ENCODE measurements at regions not wholly inside any gene's neighbourhood (a gene's known extent, or its start where the extent isn't known, plus 50 kb on each side); places are given as distances from the start of the nearest gene placed in this dataset.
"Not testable (repeated sequence)": the region's sequence is repeated elsewhere in the genome, so short reads cannot be mapped to it uniquely, and the experiment has no call there.

DNA sequence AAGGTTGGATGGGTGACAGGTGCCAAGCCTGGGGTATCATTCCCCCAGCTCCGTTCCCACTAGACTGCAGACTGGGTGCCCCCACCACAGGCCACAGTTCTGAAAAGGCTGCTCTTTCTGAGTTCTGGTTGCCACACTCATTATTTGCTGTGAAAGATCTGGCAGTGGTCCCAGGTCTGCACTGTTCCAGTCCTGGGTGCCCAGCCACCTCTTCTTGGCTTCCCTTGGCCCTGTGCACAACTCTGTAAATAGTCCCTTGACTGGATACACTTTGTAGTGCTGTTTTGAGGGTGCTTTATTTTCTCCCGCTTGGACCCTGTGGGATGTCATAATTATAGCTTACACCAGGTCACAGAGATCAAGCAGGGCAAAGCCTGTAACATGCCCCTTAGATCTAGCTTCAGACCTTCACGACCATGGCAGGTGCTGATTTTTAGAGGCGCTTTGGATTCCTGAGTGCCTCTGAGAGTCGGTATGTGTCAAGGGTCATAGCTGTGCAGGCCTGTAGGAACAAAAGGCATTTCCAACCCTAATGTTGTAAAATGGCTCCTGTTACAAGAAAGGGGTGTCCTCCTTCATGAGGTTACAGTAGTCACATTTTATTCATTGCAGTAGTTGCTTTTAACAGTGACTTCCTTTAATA, 344.9 kb downstream of the ICE1 start:
- intact Hi-C loops (cut with micrococcal nuclease): no loop called here

- intact Hi-C loops (cut with micrococcal nuclease): no loop called here
These were observed 342.8 kb downstream of the ICE1 start for GRCh38 chr5:5765066-5765850.

DNA sequence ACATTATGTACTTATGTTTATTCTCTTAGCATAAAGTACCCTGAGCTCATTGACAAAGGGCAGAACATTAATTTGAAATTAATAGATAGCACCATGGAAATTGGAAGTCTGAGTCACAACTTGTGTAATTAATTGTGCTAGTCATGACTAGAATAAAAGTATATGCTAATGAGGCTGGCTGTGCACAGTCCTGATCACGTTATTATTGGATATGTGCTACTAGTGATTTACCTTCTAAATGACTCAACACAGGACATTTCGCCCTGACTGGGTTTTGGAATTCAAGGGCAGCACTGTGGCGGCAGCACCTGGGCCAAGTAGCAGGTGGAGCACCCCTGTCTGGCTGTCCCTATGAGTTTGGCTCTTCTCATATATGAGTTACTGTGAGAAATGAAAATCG, 341.8 kb downstream of the ICE1 start:
- intact Hi-C loops (cut with micrococcal nuclease): no loop called here

GRCh38 chr5:5756762-5757161, 334.3 kb downstream of the ICE1 start:
- intact Hi-C loops (cut with micrococcal nuclease): no loop called here

GRCh38 chr5:5755888-5756287, 333.4 kb downstream of the ICE1 start:
- intact Hi-C loops (cut with micrococcal nuclease): no loop called here

- intact Hi-C loops (cut with micrococcal nuclease): no loop called here
These were observed 330.4 kb downstream of the ICE1 start for GRCh38 chr5:5752844-5753243.

- intact Hi-C loops (cut with micrococcal nuclease): no loop called here
These were observed 329.5 kb downstream of the ICE1 start for GRCh38 chr5:5751987-5752386.

- intact Hi-C loops (cut with micrococcal nuclease): no loop called here
These were observed 329.0 kb downstream of the ICE1 start for GRCh38 chr5:5751498-5751897.

DNA sequence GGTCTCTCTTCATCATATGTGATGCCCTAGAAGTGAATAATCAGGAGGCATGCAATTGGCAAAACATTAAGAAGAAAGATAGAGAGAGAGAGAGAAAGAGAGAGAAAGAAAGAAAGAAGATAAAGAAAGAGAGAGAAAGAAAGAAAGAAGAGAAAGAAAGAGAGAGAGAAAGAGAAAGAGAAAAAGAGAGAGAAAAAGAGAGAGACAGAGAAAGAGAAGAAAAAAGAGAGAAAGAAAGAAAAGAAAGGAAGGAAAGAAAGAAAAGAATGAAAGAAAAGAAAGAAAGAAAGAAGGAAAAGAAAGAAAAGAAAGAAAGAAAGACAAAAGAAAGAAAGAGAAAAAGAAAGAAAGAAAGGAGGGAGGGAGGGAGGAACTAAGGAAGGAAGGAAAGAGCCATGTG, 318.9 kb downstream of the ICE1 start:
- intact Hi-C loops (cut with micrococcal nuclease): no loop called here

GRCh38 chr5:5739490-5739945, 317.0 kb downstream of the ICE1 start:
- intact Hi-C loops (cut with micrococcal nuclease): no loop called here

DNA sequence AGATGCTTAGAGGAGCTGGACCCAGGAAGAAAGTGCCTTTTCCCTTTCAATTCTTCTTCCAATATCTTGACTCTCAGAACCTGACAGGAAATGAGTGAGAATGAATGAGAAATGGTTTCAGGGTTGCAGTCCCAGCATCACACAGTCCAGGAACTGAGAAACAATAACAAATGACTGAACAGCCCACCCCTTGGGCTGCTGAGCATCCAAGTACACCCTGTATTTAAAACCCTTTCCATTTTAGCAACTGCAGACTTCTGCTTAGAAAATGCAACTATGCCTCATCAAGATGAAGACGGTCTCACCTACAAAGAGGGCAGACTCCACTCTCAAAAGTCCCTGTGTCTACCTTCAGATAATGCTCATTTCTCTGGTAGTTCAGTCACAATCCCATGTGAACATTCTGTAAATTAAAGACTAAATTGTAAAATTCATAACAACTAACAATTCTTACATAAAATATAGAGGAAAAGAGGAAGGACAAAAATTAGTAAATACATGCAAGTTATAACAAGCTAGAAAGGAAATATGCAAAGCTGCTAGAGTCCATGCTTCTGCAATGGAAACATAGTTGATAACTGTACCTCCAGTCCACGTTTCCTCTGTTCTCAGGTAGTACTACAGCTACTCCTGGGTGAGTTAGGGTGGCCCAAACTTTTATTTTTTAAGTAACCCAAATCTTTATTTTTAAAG, 316.5 kb downstream of the ICE1 start:
- intact Hi-C loops (cut with micrococcal nuclease): no loop called here

GRCh38 chr5:5736007-5736406, 313.5 kb downstream of the ICE1 start:
- intact Hi-C loops (cut with micrococcal nuclease): no loop called here

DNA sequence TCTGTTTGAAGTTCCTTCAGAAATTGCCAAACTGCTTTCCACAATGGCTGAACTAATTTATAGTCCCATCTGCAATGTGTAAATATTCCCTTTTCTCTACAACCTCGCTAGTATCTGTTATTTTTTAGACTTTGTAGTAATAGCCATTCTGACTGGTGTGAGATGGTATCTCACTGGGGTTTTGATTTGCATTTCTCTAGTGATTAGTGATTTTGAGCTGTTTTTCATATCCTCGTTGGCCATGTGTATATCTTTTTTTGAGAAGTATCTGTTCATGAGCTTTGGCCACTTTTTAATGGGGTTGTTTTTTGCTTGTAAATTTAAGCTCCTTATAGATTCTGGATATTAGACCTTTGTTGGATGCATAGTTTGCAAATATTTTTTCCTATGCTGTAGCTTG, 310.6 kb downstream of the ICE1 start:
- intact Hi-C loops (cut with micrococcal nuclease): not testable (repeated sequence)

- intact Hi-C loops (cut with micrococcal nuclease): no loop called here
These were observed 303.9 kb downstream of the ICE1 start for GRCh38 chr5:5726401-5726800.

DNA sequence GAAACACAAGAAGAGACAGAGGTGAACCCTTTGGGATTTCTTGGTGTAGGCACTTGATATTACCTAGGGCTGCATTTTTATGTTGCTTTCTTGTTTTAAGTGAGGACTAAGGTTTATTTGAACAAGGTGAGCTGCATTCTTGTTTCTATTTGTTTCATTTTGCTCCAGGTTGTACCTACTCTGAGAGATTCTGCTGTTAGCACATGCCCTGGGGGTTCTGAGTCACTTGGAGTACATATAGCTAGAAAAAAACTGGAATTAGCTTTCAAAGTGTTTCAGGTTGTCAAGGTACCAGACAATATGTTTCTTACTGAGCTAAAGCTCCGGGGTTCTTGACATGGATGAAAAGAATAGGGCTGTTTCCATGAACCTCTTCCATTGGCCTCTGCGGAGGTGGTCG, 299.4 kb downstream of the ICE1 start:
- intact Hi-C loops (cut with micrococcal nuclease): no loop called here

DNA sequence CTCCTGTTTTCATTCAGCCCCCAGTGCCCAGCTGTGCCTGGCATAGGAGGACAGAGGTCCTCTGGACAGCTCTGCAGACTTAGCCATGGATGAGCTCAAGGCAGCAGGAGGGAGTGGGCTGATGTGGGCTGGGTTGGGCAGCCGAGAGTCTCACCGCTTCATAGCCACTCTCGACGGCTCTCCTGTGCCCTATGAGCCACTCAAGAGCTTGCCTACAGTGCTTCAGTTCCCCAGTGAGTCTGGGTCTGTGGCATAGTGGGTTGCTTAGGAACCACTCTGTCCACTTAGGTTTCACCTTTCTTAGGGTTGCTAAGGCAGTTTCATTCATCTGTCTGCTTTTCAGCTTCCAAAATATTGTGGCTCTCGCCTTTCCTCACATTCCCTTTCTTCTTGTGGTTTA, 296.8 kb downstream of the ICE1 start:
- intact Hi-C loops (cut with micrococcal nuclease): no loop called here

DNA sequence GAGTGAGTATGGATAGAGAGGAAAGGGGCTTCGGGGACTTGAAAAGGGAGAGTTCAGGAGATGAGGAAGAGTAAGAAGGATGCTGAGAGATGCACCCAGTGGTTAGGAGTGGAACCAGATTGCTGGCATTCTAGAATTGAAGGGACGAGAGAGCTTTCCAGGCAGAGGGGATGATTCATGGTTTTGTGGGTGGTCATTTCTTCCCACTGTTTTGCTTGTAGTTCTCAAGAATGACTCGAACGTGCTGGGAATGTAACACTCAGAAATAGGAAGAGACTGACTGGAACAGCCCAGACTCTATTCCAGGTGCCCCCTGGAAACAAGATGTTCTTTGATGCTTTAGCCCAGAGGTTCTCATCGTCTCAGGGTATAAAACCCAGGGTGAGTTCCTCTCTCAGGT, 294.2 kb downstream of the ICE1 start:
- intact Hi-C loops (cut with micrococcal nuclease): no loop called here

GRCh38 chr5:5711592-5711991, 289.1 kb downstream of the ICE1 start:
- intact Hi-C loops (cut with micrococcal nuclease): loop anchor here (5.0 kb wide), 1 partner anchor 474 kb away; no protein-coding TSS in a partner anchor

DNA sequence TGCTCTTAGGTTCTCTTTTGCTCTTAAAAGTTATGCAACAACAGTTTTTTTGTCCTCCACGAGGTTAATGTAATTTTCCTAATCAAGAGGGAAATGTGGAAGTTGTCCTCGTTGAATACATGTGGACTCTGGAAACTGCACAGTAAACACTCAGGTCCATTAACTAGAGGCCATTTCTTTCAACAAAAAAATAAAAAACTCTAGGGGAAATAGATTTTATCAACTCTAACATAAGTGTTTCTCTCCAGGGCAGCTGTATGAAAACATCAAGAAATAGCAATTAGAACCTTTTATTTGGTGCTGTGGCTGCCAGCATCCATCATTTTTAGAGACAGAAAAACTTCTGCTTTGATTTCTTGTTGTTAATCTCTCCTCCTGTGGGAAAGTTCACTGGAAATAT, 288.6 kb downstream of the ICE1 start:
- intact Hi-C loops (cut with micrococcal nuclease): loop anchor here (5.0 kb wide), 1 partner anchor 474 kb away; no protein-coding TSS in a partner anchor

DNA sequence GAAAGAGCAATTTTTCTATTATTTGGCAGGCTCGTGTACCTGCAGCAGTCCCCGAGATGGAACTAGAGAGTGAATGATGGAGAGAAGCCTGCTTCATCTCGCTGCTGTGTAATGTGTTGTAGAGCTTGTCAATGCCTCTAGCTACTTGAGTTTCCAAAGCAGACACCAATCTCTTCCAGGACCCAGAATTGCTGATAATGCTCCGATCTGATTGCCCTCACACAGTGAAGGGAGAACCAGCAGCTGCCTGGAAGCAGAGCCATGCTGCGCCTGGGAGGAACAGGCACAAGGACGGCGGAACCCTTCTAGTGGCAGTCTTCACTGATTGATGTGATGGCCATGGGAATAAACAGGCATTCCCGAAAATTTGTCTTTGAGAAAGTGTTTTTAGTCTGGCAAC, 288.0 kb downstream of the ICE1 start:
- intact Hi-C loops (cut with micrococcal nuclease): loop anchor here (5.0 kb wide), 1 partner anchor 473 kb away; no protein-coding TSS in a partner anchor

DNA sequence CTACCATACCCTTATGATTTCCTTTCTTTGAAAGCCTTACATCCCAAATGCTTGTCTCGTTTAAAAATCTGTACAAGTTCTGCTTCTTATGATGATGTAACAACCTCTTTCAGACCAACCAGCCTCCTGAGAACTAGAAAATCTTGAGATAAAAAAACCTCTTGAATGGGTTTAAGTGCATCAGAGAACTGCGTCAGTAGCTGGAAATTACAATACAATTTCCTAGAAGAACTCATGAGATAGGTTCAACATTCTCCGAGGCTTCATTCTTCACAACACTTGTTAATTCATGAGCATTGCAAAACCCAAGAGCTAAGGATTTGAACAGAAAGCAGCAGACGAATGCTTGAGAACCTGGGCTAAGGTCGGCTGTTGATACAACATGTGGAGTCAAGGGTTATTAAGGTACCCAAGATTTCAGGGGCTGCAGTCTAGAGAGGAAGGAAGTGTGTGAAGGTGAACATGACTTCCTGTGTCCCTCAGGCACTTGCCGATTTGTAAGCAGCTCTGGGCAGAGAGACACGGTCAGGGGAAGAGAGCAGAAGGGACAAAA, 286.0 kb downstream of the ICE1 start:
- intact Hi-C loops (cut with micrococcal nuclease): no loop called here

- intact Hi-C loops (cut with micrococcal nuclease): no loop called here
These were observed 282.5 kb downstream of the ICE1 start for GRCh38 chr5:5705010-5705409.
